Adrenal gland (tissue), 5 donors: ENCODE measurements at regions not wholly inside any gene's neighbourhood (a gene's known extent, or its start where the extent isn't known, plus 50 kb on each side); places are given as distances from the start of the nearest gene placed in this dataset.

Experiments
- CTCF ChIP-seq, 6 experiments: fragments of 450-650 bp in 4 of 6; fragments of 200-600 bp in 2 of 6; sonication (generic) in 1 of 6; IDR thresholded peaks; 1 replicate in 5 of 6; 2 replicates in 1 of 6; pipeline versions ENCODE4 v1.5.1 to v1.8.0; 2016 to 2021; ENCODE audit warnings: antibody characterized with exemption in 6 of 6, mild to moderate bottlenecking in 2 of 6, moderate library complexity in 1 of 6
- POLR2A ChIP-seq, 2 donors: fragments of 450-650 bp; IDR thresholded peaks; one replicate each; pipeline ENCODE4 v1.6.1; 2017; ENCODE audit warnings: antibody characterized with exemption in 2 of 2, mild to moderate bottlenecking in 2 of 2, moderate library complexity in 1 of 2
- donor health status: DM: no; HTN: no; CAD: no.

- TF ChIP-seq CTCF (IDR thresholded peaks at IDR 0.05) (no peak), POLR2A (IDR thresholded peaks at IDR 0.05) (no peak)
Observed at GRCh38 chr2:82282111-82282882, 1977.7 kb upstream of the LRRTM1 start.
